Mesenchymal stem cell (in vitro differentiated cells and primary cell): ENCODE measurements at regions not wholly inside any gene's neighbourhood (a gene's known extent, or its start where the extent isn't known, plus 50 kb on each side); places are given as distances from the start of the nearest gene placed in this dataset.

Source experiments
- DNase-seq: peaks from one replicate; pipeline ENCODE4 v3.0.0-alpha.2; 2013
- H2AFZ ChIP-seq: one replicate; pipeline ENCODE4 v1.6.1; 2013; ENCODE audit warnings: low read depth, mild to moderate bottlenecking, control low read depth, inconsistent platforms, low read length, moderate library complexity
- H2AK5ac ChIP-seq: 2 replicates; pipeline ENCODE4 v1.6.1; 2013; ENCODE audit warnings: low read length, moderate library complexity, mild to moderate bottlenecking, inconsistent platforms; ENCODE audit not compliant: severe bottlenecking
- H2BK120ac ChIP-seq: one replicate; pipeline ENCODE4 v1.6.1; 2013; ENCODE audit warnings: low read depth, mild to moderate bottlenecking, inconsistent platforms, low read length, moderate library complexity
- H2BK12ac ChIP-seq, 2 experiments: one replicate each; pipeline ENCODE4 v1.6.1; 2013; ENCODE audit warnings: inconsistent platforms in 2 of 2, low read length in 2 of 2, mild to moderate bottlenecking in 2 of 2, moderate library complexity in 2 of 2, control low read depth in 1 of 2
- H2BK15ac ChIP-seq: one replicate; pipeline ENCODE4 v1.6.1; 2013; ENCODE audit warnings: mild to moderate bottlenecking, low read depth, inconsistent platforms; ENCODE audit not compliant: poor library complexity, severe bottlenecking
- H2BK5ac ChIP-seq: 2 replicates; pipeline ENCODE4 v1.6.1; 2013; ENCODE audit warnings: low read depth, mild to moderate bottlenecking, low read length, control low read depth, inconsistent platforms; ENCODE audit not compliant: poor library complexity, severe bottlenecking
- H3K14ac ChIP-seq, 2 experiments: one replicate each; pipeline ENCODE4 v1.6.1; 2013; ENCODE audit warnings: inconsistent platforms in 2 of 2, low read length in 2 of 2, control low read depth in 1 of 2, mild to moderate bottlenecking in 1 of 2, moderate library complexity in 1 of 2
- H3K18ac ChIP-seq, 2 experiments: one replicate each; pipeline ENCODE4 v1.6.1; 2013; ENCODE audit warnings: inconsistent platforms in 2 of 2, low read length in 2 of 2, control low read depth in 1 of 2, low read depth in 1 of 2, mild to moderate bottlenecking in 1 of 2
- H3K23ac ChIP-seq, 2 experiments: one replicate each; pipeline ENCODE4 v1.6.1; 2013; ENCODE audit warnings: inconsistent platforms in 2 of 2, low read length in 2 of 2, mild to moderate bottlenecking in 2 of 2, moderate library complexity in 2 of 2, control low read depth in 1 of 2
- H3K27ac ChIP-seq: 2 replicates; pipeline ENCODE4 v1.5.1; 2013; ENCODE audit warnings: mild to moderate bottlenecking, moderate library complexity, low read length, control low read depth, inconsistent platforms; ENCODE audit not compliant: poor library complexity, severe bottlenecking
- H3K27me3 ChIP-seq, 2 experiments: 2 replicates each; pipeline versions ENCODE4 v1.6.1 to v1.7.0; 2013; ENCODE audit warnings: low read length in 2 of 2, mild to moderate bottlenecking in 2 of 2, moderate library complexity in 2 of 2, control low read depth in 1 of 2, inconsistent platforms in 1 of 2; ENCODE audit not compliant: control insufficient read depth in 1 of 2, insufficient read depth in 1 of 2
- H3K36me3 ChIP-seq, 2 experiments: 2 replicates each; pipeline versions ENCODE4 v1.6.1 to v1.7.0; 2013; ENCODE audit warnings: low read length in 2 of 2, control low read depth in 1 of 2, inconsistent platforms in 1 of 2, low read depth in 1 of 2, mild to moderate bottlenecking in 1 of 2; ENCODE audit not compliant: insufficient read depth in 2 of 2, control insufficient read depth in 1 of 2
- H3K4ac ChIP-seq, 2 experiments: one replicate each; pipeline ENCODE4 v1.6.1; 2013; ENCODE audit warnings: inconsistent platforms in 2 of 2, low read length in 2 of 2, mild to moderate bottlenecking in 2 of 2, moderate library complexity in 2 of 2, control low read depth in 1 of 2, low read depth in 1 of 2
- H3K4me1 ChIP-seq: 2 replicates; pipeline ENCODE4 v1.6.1; 2013; ENCODE audit warnings: low read depth, low read length, control low read depth; ENCODE audit not compliant: control insufficient read depth, insufficient read depth
- H3K4me2 ChIP-seq: 2 replicates; pipeline ENCODE4 v1.6.1; 2013; ENCODE audit warnings: low read length, mild to moderate bottlenecking, inconsistent platforms; ENCODE audit not compliant: poor library complexity, severe bottlenecking
- H3K4me3 ChIP-seq, 2 experiments: 2 replicates each; pipeline versions ENCODE4 v1.5.1 to v1.7.0; 2013; ENCODE audit warnings: low read length in 2 of 2, mild to moderate bottlenecking in 2 of 2, control low read depth in 1 of 2, low read depth in 1 of 2; ENCODE audit not compliant: insufficient read depth in 1 of 2
- H3K79me1 ChIP-seq: replicated peaks from 2 replicates; pipeline ENCODE4 v1.6.1; 2013; ENCODE audit warnings: mild to moderate bottlenecking, control low read depth, low read length, inconsistent platforms; ENCODE audit not compliant: poor library complexity, severe bottlenecking
- H3K9ac ChIP-seq: 2 replicates; pipeline ENCODE4 v1.7.0; 2013; ENCODE audit warnings: mild to moderate bottlenecking, low read length, moderate library complexity
- H3K9me3 ChIP-seq: 2 replicates; pipeline ENCODE4 v1.7.0; 2013; ENCODE audit warnings: mild to moderate bottlenecking, low read length; ENCODE audit not compliant: control insufficient read depth
- H4K8ac ChIP-seq: one replicate; pipeline ENCODE4 v1.6.1; 2013; ENCODE audit warnings: inconsistent platforms, mild to moderate bottlenecking, low read length, moderate library complexity
- H4K91ac ChIP-seq: one replicate; pipeline ENCODE4 v1.6.1; 2013; ENCODE audit warnings: mild to moderate bottlenecking, low read length, inconsistent platforms
- WGBS: methylation state at CpG from one replicate; pipeline ENCODE4 v1.1.7; 2013; ENCODE audit warnings: mixed read lengths; 5-methylcytosine and 5-hydroxymethylcytosine counted together

DNA sequence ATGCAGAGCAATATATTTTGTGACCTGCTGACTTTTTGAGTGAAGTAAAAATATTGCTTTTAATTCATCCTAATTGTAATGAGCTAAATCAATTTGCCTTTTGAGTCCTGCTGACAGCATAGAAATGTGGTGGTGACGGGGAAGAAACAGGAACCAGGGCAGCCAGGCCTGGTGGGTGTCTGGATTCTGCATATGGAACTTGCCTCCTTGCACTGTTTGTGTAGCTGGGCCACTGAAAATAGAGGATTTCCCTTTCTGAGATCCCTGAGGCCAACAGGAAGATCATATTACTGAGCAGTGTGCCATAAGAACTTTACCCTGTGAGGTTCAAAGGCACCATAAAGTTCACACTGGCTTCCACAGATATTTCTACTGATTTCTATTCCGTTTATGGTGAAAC, 488.4 kb upstream of the AKR1E2 start:
- H3K79me1 ChIP-seq: no peaks in the 10 kb centered on the region
- no peak overlapping the region for H3K27ac ChIP-seq
- no peak overlapping the region for H4K8ac ChIP-seq
- no peaks in the 10 kb centered on the region for H3K4me1 ChIP-seq
- H2BK12ac ChIP-seq: no peak overlapping the region
- H2AFZ ChIP-seq: no peak overlapping the region
- no peak overlapping the region for H3K4me2 ChIP-seq
- 90% methylated on average over 2 of the region's 2 CpGs for WGBS
- DNase-seq: no peak
- H3K9me3 ChIP-seq: peaks cover 2% of the 10 kb centered on the region
- no peaks in the 10 kb centered on the region for H3K27me3 ChIP-seq
- no peak overlapping the region for H3K4me3 ChIP-seq
- no peak overlapping the region for H2BK120ac ChIP-seq
- no peak overlapping the region for H2BK5ac ChIP-seq
- H3K14ac ChIP-seq: no peak overlapping the region
- no peak overlapping the region for H3K9ac ChIP-seq
- no peak overlapping the region for H3K23ac ChIP-seq
- H3K36me3 ChIP-seq: no peaks in the 10 kb centered on the region
- H3K18ac ChIP-seq: no peak overlapping the region
- no peak overlapping the region for H2BK15ac ChIP-seq
- no peak overlapping the region for H2AK5ac ChIP-seq
- H3K4ac ChIP-seq: no peak overlapping the region
- no peak overlapping the region for H4K91ac ChIP-seq

DNA sequence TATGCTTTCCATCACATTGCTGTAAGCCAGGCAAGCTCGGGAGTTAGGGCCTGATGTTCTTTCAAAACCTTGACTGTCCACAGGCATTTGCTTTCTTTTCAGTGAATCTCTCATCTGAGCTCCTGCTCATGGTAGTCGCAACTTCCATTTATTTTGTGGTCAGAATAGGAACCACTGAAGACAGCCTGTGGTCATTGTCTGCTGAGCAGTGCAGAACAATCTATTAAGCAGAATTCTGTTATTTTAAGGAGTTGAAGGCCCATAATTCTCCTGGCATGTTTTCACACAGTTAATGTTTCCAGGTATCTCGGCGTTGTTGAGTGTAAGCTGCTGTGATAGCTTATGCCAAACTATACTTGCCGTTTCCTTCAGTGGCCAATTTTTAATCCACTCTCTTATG, 491.1 kb upstream of the AKR1E2 start:
- Histone ChIP-seq H3K18ac (no peak overlapping the region), H2BK12ac (no peak overlapping the region), H3K14ac (no peak overlapping the region), H2BK5ac (no peak overlapping the region), H2BK15ac (no peak overlapping the region), H2BK120ac (no peak overlapping the region), H3K9me3 (peaks cover 8% of the 10 kb centered on the region), H3K27ac (no peak overlapping the region), H4K8ac (no peak overlapping the region), H3K4ac (no peak overlapping the region), H3K4me1 (no peaks in the 10 kb centered on the region), H3K36me3 (no peaks in the 10 kb centered on the region), H2AK5ac (no peak overlapping the region), H3K4me3 (no peak overlapping the region), H3K9ac (no peak overlapping the region), H3K23ac (no peak overlapping the region), H2AFZ (no peak overlapping the region), H3K4me2 (no peak overlapping the region), H3K27me3 (no peaks in the 10 kb centered on the region), H4K91ac (no peak overlapping the region), H3K79me1 (no peaks in the 10 kb centered on the region)
- 96% methylated on average over 5 of the region's 5 CpGs for WGBS
- DNase-seq: no peak

DNA sequence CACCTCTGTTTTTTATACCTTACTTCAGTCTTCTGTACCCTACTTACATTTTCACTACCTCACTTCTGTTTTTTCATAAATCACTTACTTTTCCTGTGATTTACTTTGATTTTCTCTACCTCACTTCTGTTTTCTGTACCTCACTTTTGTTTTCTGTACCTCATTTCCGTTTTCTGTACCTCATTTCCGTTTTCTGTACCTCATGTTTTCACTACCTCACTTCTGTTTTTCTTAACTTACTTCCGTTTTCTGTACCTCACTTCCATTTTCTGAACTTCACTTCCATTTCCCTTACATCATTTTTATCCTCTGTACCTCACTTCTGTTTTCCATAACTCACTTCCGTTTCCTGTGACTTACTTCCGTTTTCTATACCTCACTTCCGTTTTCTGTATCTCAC, 492.0 kb upstream of the AKR1E2 start:
- Histone ChIP-seq H4K91ac (no peak overlapping the region), H3K4ac (no peak overlapping the region), H3K4me2 (no peak overlapping the region), H2BK12ac (no peak overlapping the region), H3K18ac (no peak overlapping the region), H2AK5ac (no peak overlapping the region), H3K79me1 (no peaks in the 10 kb centered on the region), H3K4me3 (no peak overlapping the region), H3K27me3 (no peaks in the 10 kb centered on the region), H2BK120ac (no peak overlapping the region), H4K8ac (no peak overlapping the region), H3K9me3 (peaks cover 8% of the 10 kb centered on the region), H3K4me1 (no peaks in the 10 kb centered on the region), H2AFZ (no peak overlapping the region), H3K36me3 (no peaks in the 10 kb centered on the region), H3K9ac (no peak overlapping the region), H2BK15ac (no peak overlapping the region), H2BK5ac (no peak overlapping the region), H3K14ac (no peak overlapping the region), H3K27ac (no peak overlapping the region), H3K23ac (no peak overlapping the region)
- whole genome bisulfite sequencing: 97% methylated on average over 6 of the region's 6 CpGs
- no peak for DNase-seq

DNA sequence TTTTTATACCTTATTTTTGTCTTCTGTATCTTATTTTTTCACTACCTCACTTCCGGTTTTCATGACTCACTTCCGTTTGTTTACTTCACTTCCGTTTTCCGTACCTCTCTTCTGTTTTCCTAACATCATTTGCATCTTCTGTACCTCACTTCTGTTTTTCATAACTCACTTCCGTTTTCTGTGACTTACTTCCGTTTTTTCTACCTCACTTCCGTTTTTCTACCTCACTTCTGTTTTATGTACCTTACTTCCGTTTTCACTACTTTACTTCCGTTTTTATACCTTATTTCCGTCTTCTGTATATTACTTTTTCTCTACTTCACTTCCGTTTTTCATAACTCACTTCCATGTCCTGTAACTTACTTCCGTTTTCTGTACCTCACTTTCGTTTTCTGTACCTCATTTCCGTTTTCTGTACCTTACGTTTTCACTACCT, 492.5 kb upstream of the AKR1E2 start:
- no peak overlapping the region for H3K18ac ChIP-seq
- H3K79me1 ChIP-seq: no peaks in the 10 kb centered on the region
- no peak overlapping the region for H2BK12ac ChIP-seq
- DNase-seq: no peak
- no peak overlapping the region for H2AFZ ChIP-seq
- H2BK120ac ChIP-seq: no peak overlapping the region
- no peak overlapping the region for H2AK5ac ChIP-seq
- no peaks in the 10 kb centered on the region for H3K36me3 ChIP-seq
- peaks cover 8% of the 10 kb centered on the region for H3K9me3 ChIP-seq
- H3K4me2 ChIP-seq: no peak overlapping the region
- no peaks in the 10 kb centered on the region for H3K4me1 ChIP-seq
- H2BK5ac ChIP-seq: no peak overlapping the region
- H4K8ac ChIP-seq: no peak overlapping the region
- no peak overlapping the region for H2BK15ac ChIP-seq
- no peak overlapping the region for H4K91ac ChIP-seq
- 96% methylated on average over 15 of the region's 15 CpGs for WGBS
- H3K9ac ChIP-seq: no peak overlapping the region
- H3K14ac ChIP-seq: no peak overlapping the region
- no peak overlapping the region for H3K23ac ChIP-seq
- H3K27ac ChIP-seq: no peak overlapping the region
- H3K4ac ChIP-seq: no peak overlapping the region
- H3K4me3 ChIP-seq: no peak overlapping the region
- no peaks in the 10 kb centered on the region for H3K27me3 ChIP-seq
